Tibial nerve (tissue), 4 donors: ENCODE measurements at regions not wholly inside any gene's neighbourhood (a gene's known extent, or its start where the extent isn't known, plus 50 kb on each side); places are given as distances from the start of the nearest gene placed in this dataset.

ENCODE experiments used
- CTCF ChIP-seq, 5 experiments: fragments of 200-600 bp in 3 of 5; fragments of 450-650 bp in 2 of 5; sonication (generic) in 3 of 5; IDR thresholded peaks; one replicate each; pipeline ENCODE4 v1.5.1; 2016 to 2019; ENCODE audit warnings: antibody characterized with exemption in 5 of 5, mild to moderate bottlenecking in 3 of 5, moderate library complexity in 2 of 5
- EP300 ChIP-seq, 2 donors: sonication (generic); formaldehyde crosslinking; IDR thresholded peaks; one replicate each; pipeline ENCODE4 v1.6.1; 2017; ENCODE audit warnings: antibody characterized with exemption in 2 of 2, mild to moderate bottlenecking in 1 of 2
- POLR2A ChIP-seq, 2 donors: fragments of 450-650 bp; IDR thresholded peaks; one replicate each; pipeline ENCODE4 v1.6.1; 2017; ENCODE audit warnings: antibody characterized with exemption in 2 of 2, mild to moderate bottlenecking in 2 of 2, moderate library complexity in 2 of 2

GRCh38 chr4:125986307-125986706 is 671.6 kb downstream of the FAT4 start:
- no peak for TF ChIP-seq POLR2A (IDR thresholded peaks at IDR 0.05)
- TF ChIP-seq CTCF (IDR thresholded peaks at IDR 0.05), result no peak
- TF ChIP-seq EP300 (IDR thresholded peaks at IDR 0.05), result no peak
